Vagina (tissue), 2 donors: ENCODE measurements at regions not wholly inside any gene's neighbourhood (a gene's known extent, or its start where the extent isn't known, plus 50 kb on each side); places are given as distances from the start of the nearest gene placed in this dataset.

ENCODE experiments used
- DNase-seq, 2 donors: peaks; one replicate each; pipeline ENCODE4 v3.0.0-alpha.2; 2017; ENCODE audit errors: extremely low spot score in 2 of 2
- H3K27ac ChIP-seq: fragments of 200-600 bp; sonication (generic); one replicate; pipeline ENCODE4 v1.5.1; 2019
- H3K27me3 ChIP-seq: fragments of 200-600 bp; sonication (generic); one replicate; pipeline ENCODE4 v1.5.1; 2019
- H3K36me3 ChIP-seq, 2 donors: fragments of 200-600 bp; sonication (generic); one replicate each; pipeline ENCODE4 v1.5.1; 2017 to 2019
- H3K4me1 ChIP-seq: fragments of 200-600 bp; sonication (generic); one replicate; pipeline ENCODE4 v1.5.1; 2019
- H3K4me3 ChIP-seq, 2 donors: fragments of 200-600 bp; sonication (generic); 1 replicate in 1 of 2; 2 replicates in 1 of 2; pipeline ENCODE4 v1.5.1; 2016 to 2019
- H3K9me3 ChIP-seq: fragments of 200-600 bp; sonication (generic); one replicate; pipeline ENCODE4 v1.5.1; 2019
- CTCF ChIP-seq, 3 experiments: fragments of 450-650 bp in 2 of 3; fragments of 200-600 bp in 1 of 3; sonication (generic) in 1 of 3; IDR thresholded peaks; one replicate each; pipeline ENCODE4 v1.5.1; 2017 to 2019; ENCODE audit warnings: antibody characterized with exemption in 3 of 3, mild to moderate bottlenecking in 2 of 3, moderate library complexity in 2 of 3
- POLR2A ChIP-seq, 2 donors: fragments of 450-650 bp; IDR thresholded peaks; one replicate each; pipeline ENCODE4 v1.6.1; 2017; ENCODE audit warnings: antibody characterized with exemption in 2 of 2, mild to moderate bottlenecking in 2 of 2, moderate library complexity in 2 of 2
- POLR2AphosphoS5 ChIP-seq, 2 donors: sonication (generic); formaldehyde crosslinking; IDR thresholded peaks; one replicate each; pipeline ENCODE4 v1.9.0; 2017; ENCODE audit warnings: antibody characterized with exemption in 2 of 2, mild to moderate bottlenecking in 2 of 2, low read depth in 1 of 2; ENCODE audit not compliant: insufficient read depth in 1 of 2
- intact Hi-C: fragments of 100-400 bp; cut with DNase I; formaldehyde crosslinking; loops from one replicate; pipeline ENCODE4 v1.15.1; 2023

DNA sequence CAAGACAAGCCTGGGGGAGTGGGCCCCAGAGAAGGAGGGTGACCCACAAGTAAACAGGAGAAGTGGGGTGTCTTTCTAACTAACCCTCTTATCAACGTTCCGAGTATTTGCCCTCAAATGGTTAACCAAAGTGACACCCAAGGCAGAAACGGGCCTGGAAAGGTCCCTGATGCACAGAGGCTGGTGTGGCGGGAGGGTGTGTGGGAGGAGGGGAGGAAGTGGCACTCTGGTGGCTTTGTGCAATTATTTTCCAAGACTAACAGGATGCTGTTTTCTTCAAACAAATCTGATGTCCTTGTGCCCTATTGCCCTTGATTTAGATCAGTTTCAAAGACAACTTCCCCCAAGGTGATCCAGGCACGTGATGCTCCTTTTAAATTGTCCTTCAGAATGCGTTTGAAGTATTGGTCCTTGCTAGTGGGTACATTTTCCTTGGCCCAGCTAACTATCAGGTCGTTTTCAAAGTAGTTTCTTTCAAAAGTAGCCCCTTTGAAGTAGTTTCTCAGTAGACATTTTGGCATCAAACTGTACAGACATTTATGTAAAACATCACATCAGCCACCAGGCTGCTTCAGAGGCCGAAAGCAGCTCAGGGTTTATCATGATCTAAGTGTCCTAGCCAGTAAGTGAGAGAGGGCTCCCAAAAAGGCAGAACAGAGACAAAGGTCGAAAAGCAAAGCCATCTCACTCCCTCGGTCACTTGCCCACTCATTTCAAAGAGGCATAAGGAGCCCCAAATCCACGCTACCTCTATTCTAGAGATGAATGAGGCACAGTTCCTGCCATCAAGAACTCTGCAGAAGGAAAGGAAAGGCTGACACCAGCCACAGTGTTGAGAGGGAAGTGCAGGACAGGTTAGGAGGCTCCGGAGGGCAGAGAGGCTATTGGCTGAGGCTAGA, 371.1 kb upstream of the ID2 start:
- Histone ChIP-seq H3K9me3 (no peaks in the 10 kb centered on the region), H3K36me3 (no peaks in the 10 kb centered on the region), H3K27me3 (no peaks in the 10 kb centered on the region), H3K4me3 (no peak overlapping the region), H3K27ac (no peak overlapping the region), H3K4me1 (peaks cover 16% of the 10 kb centered on the region)
- peak in 1 of 2 donors; percentile 65 for DNase-seq
- TF ChIP-seq POLR2A (IDR thresholded peaks at IDR 0.05) (no peak), CTCF (IDR thresholded peaks at IDR 0.05) (no peak), POLR2AphosphoS5 (IDR thresholded peaks at IDR 0.05; ENCODE audit: insufficient read depth in 1 of 2, low read depth in 1 of 2) (no peak)
- intact Hi-C loops: no loop called here

GRCh38 chr2:8312221-8312620, 369.6 kb upstream of the ID2 start:
- intact Hi-C loops: no loop called here
- Histone ChIP-seq H3K36me3 (no peaks in the 10 kb centered on the region), H3K4me1 (peaks cover 4% of the 10 kb centered on the region), H3K27me3 (no peaks in the 10 kb centered on the region), H3K4me3 (no peak overlapping the region), H3K9me3 (no peaks in the 10 kb centered on the region), H3K27ac (no peak overlapping the region)
- peak; percentile 55 to 64 for DNase-seq
- TF ChIP-seq POLR2AphosphoS5 (IDR thresholded peaks at IDR 0.05; ENCODE audit: insufficient read depth in 1 of 2, low read depth in 1 of 2): no peak
- TF ChIP-seq POLR2A (IDR thresholded peaks at IDR 0.05): no peak
- no peak for TF ChIP-seq CTCF (IDR thresholded peaks at IDR 0.05)

GRCh38 chr2:8312861-8313830, 368.7 kb upstream of the ID2 start:
- Histone ChIP-seq H3K4me1 (no peaks in the 10 kb centered on the region), H3K36me3 (no peaks in the 10 kb centered on the region), H3K9me3 (no peaks in the 10 kb centered on the region), H3K27ac (no peak overlapping the region), H3K4me3 (no peak overlapping the region), H3K27me3 (no peaks in the 10 kb centered on the region)
- intact Hi-C loops: no loop called here
- peak; percentile 16 to 44 for DNase-seq
- TF ChIP-seq CTCF (IDR thresholded peaks at IDR 0.05): no peak
- TF ChIP-seq POLR2A (IDR thresholded peaks at IDR 0.05): no peak
- no peak for TF ChIP-seq POLR2AphosphoS5 (IDR thresholded peaks at IDR 0.05; ENCODE audit: insufficient read depth in 1 of 2, low read depth in 1 of 2)

DNA sequence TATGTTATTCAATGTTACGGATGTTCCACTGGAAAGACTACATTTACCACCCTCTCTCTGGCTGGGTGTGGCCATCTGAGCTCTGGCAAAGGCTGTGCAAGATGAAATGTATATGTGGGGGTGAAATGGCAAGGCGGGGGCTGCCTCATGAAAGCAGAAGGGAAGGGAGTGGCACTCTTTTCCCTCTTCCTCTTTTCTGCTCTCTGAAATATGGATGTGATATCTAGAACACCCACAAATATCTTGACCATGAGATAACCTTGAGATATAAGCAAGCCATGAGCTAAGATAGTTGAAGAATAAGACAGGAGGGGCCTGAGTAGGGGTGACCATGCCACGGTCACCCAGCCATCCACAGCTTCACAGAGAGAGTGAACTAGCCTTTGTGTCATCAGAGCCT, 367.8 kb upstream of the ID2 start:
- no peaks in the 10 kb centered on the region for H3K9me3 ChIP-seq
- H3K36me3 ChIP-seq: no peaks in the 10 kb centered on the region
- H3K4me1 ChIP-seq: no peaks in the 10 kb centered on the region
- H3K4me3 ChIP-seq: no peak overlapping the region
- H3K27me3 ChIP-seq: no peaks in the 10 kb centered on the region
- TF ChIP-seq POLR2AphosphoS5 (IDR thresholded peaks at IDR 0.05; ENCODE audit: insufficient read depth in 1 of 2, low read depth in 1 of 2) (no peak), CTCF (IDR thresholded peaks at IDR 0.05) (no peak), POLR2A (IDR thresholded peaks at IDR 0.05) (no peak)
- no peak overlapping the region for H3K27ac ChIP-seq
- intact Hi-C loops: no loop called here
- peak; percentile 20 to 37 for DNase-seq
